ENCODE measurements at regions not wholly inside any gene's neighbourhood (a gene's known extent, or its start where the extent isn't known, plus 50 kb on each side); places are given as distances from the start of the nearest gene placed in this dataset.

- TF ChIP-seq PATZ1 (CRISPR knock-in tag; IDR thresholded peaks at IDR 0.05; ENCODE audit: borderline replicate concordance) (no peak), OSR1 (CRISPR knock-in tag; IDR thresholded peaks at IDR 0.05) (no peak), ZFP3 (CRISPR knock-in tag; IDR thresholded peaks at IDR 0.05) (no peak), SNAI2 (CRISPR knock-in tag; IDR thresholded peaks at IDR 0.05) (0 out of 2 replicates have a peak, but pooled peaks have one; percentile 35), GLIS3 (CRISPR knock-in tag; IDR thresholded peaks at IDR 0.05) (no peak), ZFP30 (CRISPR knock-in tag; IDR thresholded peaks at IDR 0.05) (no peak), CSRNP3 (CRISPR knock-in tag; IDR thresholded peaks at IDR 0.05) (no peak)
Measured at GRCh38 chr15:39230205-39230907, 350.5 kb upstream of the THBS1 start.
